ENCODE measurements at regions not wholly inside any gene's neighbourhood (a gene's known extent, or its start where the extent isn't known, plus 50 kb on each side); places are given as distances from the start of the nearest gene placed in this dataset.

DNA sequence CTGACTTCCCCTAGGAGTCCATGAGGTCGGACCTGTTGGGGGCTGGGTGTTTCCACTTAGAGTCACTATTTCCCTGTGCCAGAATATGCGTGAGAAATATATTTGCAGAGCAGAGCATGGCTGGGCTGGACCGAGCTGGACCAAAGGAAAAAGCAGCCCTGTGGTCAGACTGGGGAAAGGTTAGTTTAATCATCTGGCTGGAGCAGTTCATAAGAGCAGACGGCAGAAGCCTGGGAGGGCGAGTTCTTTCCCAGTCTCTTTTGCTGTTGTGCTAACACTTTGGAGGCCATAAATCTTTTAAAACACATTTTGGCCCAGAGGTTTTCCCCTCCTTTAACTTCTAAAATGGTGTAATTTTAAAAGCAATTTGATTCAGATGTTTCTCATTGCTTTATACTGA lies 66.5 kb downstream of the GLI2 start (continued):
- TF ChIP-seq ZNF609 (CRISPR knock-in tag; IDR thresholded peaks at IDR 0.05; ENCODE audit: borderline replicate concordance) (no peak), KMT2B (CRISPR knock-in tag; IDR thresholded peaks at IDR 0.05) (no peak), AKAP8 (CRISPR knock-in tag; IDR thresholded peaks at IDR 0.05) (no peak)

GRCh38 chr2:120802867-120803484 lies 67.3 kb downstream of the GLI2 start:
- ChIA-PET POLR2A (no interaction called here), CTCF (ENCODE audit: low intra/inter-chr PET ratio, low total read pairs) (no interaction called here)
- no peaks in the 10 kb centered on the region for H3K36me3 ChIP-seq (replicated peaks in 1 of 2; ENCODE audit: control insufficient read depth in 1 of 2, insufficient read depth in 2 of 2, low read length in 2 of 2)
- H3K4me3 ChIP-seq (replicated peaks in 1 of 3; ENCODE audit: insufficient read depth in 1 of 3, low read depth in 2 of 3, low read length in 3 of 3) = no peak overlapping the region
- no peaks in the 10 kb centered on the region for H3K4me1 ChIP-seq (ENCODE audit: insufficient read depth, low read length)
- no TSS peak for BruUV-seq (replicated peaks)
- H3K27me3 ChIP-seq (ENCODE audit: control insufficient read depth in 1 of 2, insufficient read depth in 2 of 2, low read length in 2 of 2) = peaks cover 12 to 76% of the 10 kb centered on the region in 2 experiments; a peak in 3 of 5 replicates
- intact Hi-C loops (cut with micrococcal nuclease; ENCODE audit: unreplicated experiment) = no loop called here
- in situ Hi-C loops (cut with HindIII; ENCODE audit: extremely low pct_ligation_motif_present, low pct_unique_long_range_greater_than_20kb) = no loop called here
- DNase-seq (ENCODE audit: low spot score) (no peak), ATAC-seq (no peak), FAIRE-seq (no peak)
- H3K9ac ChIP-seq (ENCODE audit: insufficient read depth, low read depth, low read length) = no peak overlapping the region
- H3K79me2 ChIP-seq (ENCODE audit: insufficient read depth, low read length) = no peaks in the 10 kb centered on the region
- no peak overlapping the region for H3K27ac ChIP-seq (ENCODE audit: extremely low read length, insufficient read depth, low read length)
- H4K20me1 ChIP-seq (ENCODE audit: insufficient read depth, low read length) = peaks cover 6% of the 10 kb centered on the region; the same call in 1 of the 2 replicates
- WGBS (ENCODE audit: low lambda C conversion rate) = 16% methylated on average over 3 of the region's 3 CpGs
- no peaks in the 10 kb centered on the region for H3K9me3 ChIP-seq (ENCODE audit: low read length)
- no peak overlapping the region for H3K4me2 ChIP-seq (ENCODE audit: low read depth, low read length)
- H2AFZ ChIP-seq (ENCODE audit: low read length) = no peak overlapping the region
- peak; percentile 83 for TF ChIP-seq ZNF629 (CRISPR knock-in tag; conservative IDR thresholded peaks at IDR 0.05)
- no peak for TF ChIP-seq ELF1 (CRISPR knock-in tag; IDR thresholded peaks at IDR 0.05)
- no peak for TF ChIP-seq CEBPB (IDR thresholded peaks at IDR 0.05; ENCODE audit: borderline replicate concordance, low read depth, low read length)
- TF ChIP-seq, protein P1, sequence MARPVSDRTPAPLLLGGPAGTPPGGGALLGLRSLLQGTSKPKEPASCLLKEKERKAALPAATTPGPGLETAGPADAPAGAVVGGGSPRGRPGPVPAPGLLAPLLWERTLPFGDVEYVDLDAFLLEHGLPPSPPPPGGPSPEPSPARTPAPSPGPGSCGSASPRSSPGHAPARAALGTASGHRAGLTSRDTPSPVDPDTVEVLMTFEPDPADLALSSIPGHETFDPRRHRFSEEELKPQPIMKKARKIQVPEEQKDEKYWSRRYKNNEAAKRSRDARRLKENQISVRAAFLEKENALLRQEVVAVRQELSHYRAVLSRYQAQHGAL (CRISPR knock-in tag; IDR thresholded peaks at IDR 0.05; ENCODE audit: not compliant biosample characterization) = no peak

Data from HepG2 (cell line).